DND-41 (cell line): ENCODE measurements at regions not wholly inside any gene's neighbourhood (a gene's known extent, or its start where the extent isn't known, plus 50 kb on each side); places are given as distances from the start of the nearest gene placed in this dataset.

ENCODE experiments used
- CTCF ChIP-seq: IDR thresholded peaks from 2 replicates; pipeline ENCODE4 v1.5.1; 2012; ENCODE audit warnings: borderline replicate concordance, low read length, moderate library complexity, mild to moderate bottlenecking; ENCODE audit not compliant: poor library complexity, severe bottlenecking; ENCODE audit errors: extremely low read depth
- EZH2 ChIP-seq: IDR thresholded peaks from 3 replicates; pipeline ENCODE4 v1.6.1; 2012; ENCODE audit warnings: borderline replicate concordance, low read depth, mild to moderate bottlenecking, moderate library complexity, low read length, inconsistent platforms; ENCODE audit not compliant: severe bottlenecking

DNA sequence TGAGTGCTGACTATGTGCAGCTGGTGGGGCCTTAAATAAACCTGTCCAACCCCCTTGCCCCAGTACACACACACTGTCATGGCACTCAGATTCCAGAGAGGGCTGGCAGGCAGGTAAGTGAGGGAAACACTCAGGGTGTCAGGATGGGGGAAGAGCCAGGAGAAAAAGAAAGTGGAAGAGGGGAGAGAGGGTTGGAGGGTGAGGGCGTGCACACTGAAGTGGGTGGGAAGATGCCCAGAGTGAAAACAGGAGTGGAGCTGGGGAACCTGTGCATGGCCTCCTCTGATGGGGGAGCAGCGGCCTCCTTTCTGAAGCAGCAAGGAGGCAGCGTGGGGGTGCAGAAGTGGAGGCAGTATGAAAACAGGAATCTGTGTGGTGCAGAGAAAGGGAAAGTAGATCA is 160.6 kb upstream of the JUN start:
- TF ChIP-seq EZH2 (no peak), CTCF (no peak)
